Fibroblast of gingiva (primary cell): ENCODE measurements at regions not wholly inside any gene's neighbourhood (a gene's known extent, or its start where the extent isn't known, plus 50 kb on each side); places are given as distances from the start of the nearest gene placed in this dataset.

Experiments
- DNase-seq: peaks from one replicate; pipeline ENCODE4 v3.0.0-alpha.2; 2011; ENCODE audit warnings: low read depth

GRCh38 chr14:95442016-95442632 lies 74.3 kb downstream of the SYNE3 start:
- DNase-seq, result no peak

- DNase-seq, result peak; percentile 28
Observed at GRCh38 chr14:95440951-95441350, 75.5 kb downstream of the SYNE3 start.

GRCh38 chr14:95440496-95440895 lies 76.0 kb downstream of the SYNE3 start:
- peak; percentile 55 for DNase-seq

- no peak for DNase-seq
Observed at GRCh38 chr14:95439881-95440280, 76.6 kb downstream of the SYNE3 start.

GRCh38 chr14:95437715-95438114 lies 78.7 kb downstream of the SYNE3 start:
- DNase-seq, result no peak

GRCh38 chr14:95436354-95436753 lies 80.1 kb downstream of the SYNE3 start:
- no peak for DNase-seq

- DNase-seq, result no peak
Observed at GRCh38 chr14:95434121-95434520, 82.3 kb downstream of the SYNE3 start.

- no peak for DNase-seq
Observed at GRCh38 chr14:95433094-95433478, 83.4 kb downstream of the SYNE3 start.

- no peak for DNase-seq
Observed at GRCh38 chr14:95432144-95433093, 84.0 kb downstream of the SYNE3 start.

GRCh38 chr14:95431199-95432143 lies 85.0 kb downstream of the SYNE3 start:
- DNase-seq, result peak; percentile 8

- DNase-seq, result no peak
Observed at GRCh38 chr14:95428557-95428956, 87.9 kb downstream of the SYNE3 start.

- no peak for DNase-seq
Observed at GRCh38 chr14:95426116-95426475, 90.4 kb downstream of the SYNE3 start.

GRCh38 chr14:95425369-95426115 lies 90.9 kb downstream of the SYNE3 start:
- DNase-seq, result no peak

- peak; percentile 75 for DNase-seq
Observed at GRCh38 chr14:95424529-95424928, 91.9 kb downstream of the SYNE3 start.

GRCh38 chr14:95421741-95422140 lies 94.7 kb downstream of the SYNE3 start:
- no peak for DNase-seq

GRCh38 chr14:95420060-95420459 lies 96.4 kb downstream of the SYNE3 start:
- no peak for DNase-seq

- DNase-seq, result no peak
Observed at GRCh38 chr14:95419569-95419968, 96.9 kb downstream of the SYNE3 start.

- no peak for DNase-seq
Observed at GRCh38 chr14:95418858-95419257, 97.6 kb downstream of the SYNE3 start.

GRCh38 chr14:95417492-95417891 lies 97.8 kb upstream of the CLMN start:
- DNase-seq, result no peak

GRCh38 chr14:95415993-95416392 lies 96.3 kb upstream of the CLMN start:
- DNase-seq, result no peak
